ENCODE measurements at regions not wholly inside any gene's neighbourhood (a gene's known extent, or its start where the extent isn't known, plus 50 kb on each side); places are given as distances from the start of the nearest gene placed in this dataset.
A peak's percentile ranks its signal among the peaks of the same experiment; 100 is the strongest.

GRCh38 chr7:47045207-47046051, 536.5 kb downstream of the TNS3 start:
- peak; percentile 57 to 65 for DNase-seq (ENCODE audit: low read depth in 2 of 2)
- TF ChIP-seq CTCF (IDR thresholded peaks at IDR 0.05; ENCODE audit: low read depth, low read length): no peak
- no peak overlapping the region for H3K4me3 ChIP-seq (replicated peaks in 1 of 2; ENCODE audit: low read depth in 2 of 2, low read length in 2 of 2)

GRCh38 chr7:47044625-47045024, 537.3 kb downstream of the TNS3 start:
- TF ChIP-seq CTCF (IDR thresholded peaks at IDR 0.05; ENCODE audit: low read depth, low read length): no peak
- no peak overlapping the region for H3K4me3 ChIP-seq (replicated peaks in 1 of 2; ENCODE audit: low read depth in 2 of 2, low read length in 2 of 2)
- DNase-seq (ENCODE audit: low read depth in 2 of 2): no peak

DNA sequence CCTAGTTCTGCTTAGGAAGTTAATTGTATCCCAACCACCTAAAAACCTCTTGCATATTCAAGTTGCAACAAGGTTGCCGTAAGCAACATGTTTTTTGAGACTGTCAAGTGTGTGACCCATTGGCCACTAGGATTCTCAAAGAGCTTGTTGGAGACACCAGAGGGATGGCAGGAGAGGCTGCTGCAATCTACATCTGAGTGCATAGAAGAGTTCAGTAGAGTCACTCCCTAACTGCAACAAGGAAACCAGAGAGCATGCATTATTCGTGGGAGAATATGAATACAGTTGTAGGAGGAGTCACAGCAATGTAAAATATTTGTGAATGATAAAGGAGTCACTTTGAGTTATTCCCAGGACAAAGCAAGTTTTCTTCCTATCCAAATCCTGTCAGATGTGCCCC, 538.6 kb downstream of the TNS3 start:
- H3K4me3 ChIP-seq (replicated peaks in 1 of 2; ENCODE audit: low read depth in 2 of 2, low read length in 2 of 2): no peak overlapping the region
- DNase-seq (ENCODE audit: low read depth in 2 of 2): no peak
- no peak for TF ChIP-seq CTCF (IDR thresholded peaks at IDR 0.05; ENCODE audit: low read depth, low read length)

DNA sequence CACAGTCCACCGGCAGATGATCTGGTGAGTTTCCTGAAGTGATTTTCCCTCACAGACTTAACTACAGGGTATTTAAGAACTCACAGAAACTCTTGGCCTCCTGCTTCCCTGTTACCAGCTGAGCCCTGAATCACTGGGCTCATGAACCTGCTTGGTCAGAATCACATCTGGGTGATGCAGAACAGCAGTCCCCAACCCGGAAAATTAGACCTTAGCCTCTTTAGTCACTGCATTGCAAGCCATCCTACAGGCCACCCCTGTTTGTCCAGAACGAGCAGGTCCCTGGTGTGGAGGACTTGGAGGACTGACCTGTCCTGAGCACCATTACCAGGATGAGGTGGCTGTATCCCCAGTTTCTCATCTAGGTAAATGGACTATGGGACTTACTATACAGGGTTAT, 539.2 kb downstream of the TNS3 start:
- H3K4me3 ChIP-seq (replicated peaks in 1 of 2; ENCODE audit: low read depth in 2 of 2, low read length in 2 of 2): no peak overlapping the region
- no peak for DNase-seq (ENCODE audit: low read depth in 2 of 2)
- no peak for TF ChIP-seq CTCF (IDR thresholded peaks at IDR 0.05; ENCODE audit: low read depth, low read length)

DNA sequence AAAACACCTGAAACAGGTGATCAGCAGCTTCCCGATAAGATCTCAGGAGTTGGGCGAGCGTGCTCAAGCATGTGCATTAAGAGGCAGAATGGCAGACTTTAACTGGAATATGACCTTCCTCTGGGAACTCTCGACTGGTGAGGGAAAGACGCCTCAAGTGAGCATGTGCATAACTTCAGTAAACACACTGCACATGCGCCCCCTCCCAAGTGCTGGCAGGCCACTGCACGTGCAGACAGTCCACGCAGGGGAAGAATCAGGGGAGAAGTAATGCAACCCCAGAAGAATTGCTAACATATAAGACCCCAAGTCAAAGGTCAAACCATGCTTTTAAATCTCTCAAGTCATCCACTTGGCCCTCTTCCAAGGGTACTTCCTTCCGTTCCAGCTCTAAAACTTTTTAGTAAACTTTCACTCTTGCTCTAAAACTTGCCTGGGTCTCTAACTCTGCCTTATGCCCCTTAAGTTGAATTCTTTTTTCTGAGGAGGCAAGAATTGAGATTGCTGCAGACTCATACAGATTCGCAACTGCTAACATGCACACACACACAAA, 541.0 kb downstream of the TNS3 start:
- no peak overlapping the region for H3K4me3 ChIP-seq (replicated peaks in 1 of 2; ENCODE audit: low read depth in 2 of 2, low read length in 2 of 2)
- peak; percentile 17 to 25 for DNase-seq (ENCODE audit: low read depth in 2 of 2)
- no peak for TF ChIP-seq CTCF (IDR thresholded peaks at IDR 0.05; ENCODE audit: low read depth, low read length)

DNA sequence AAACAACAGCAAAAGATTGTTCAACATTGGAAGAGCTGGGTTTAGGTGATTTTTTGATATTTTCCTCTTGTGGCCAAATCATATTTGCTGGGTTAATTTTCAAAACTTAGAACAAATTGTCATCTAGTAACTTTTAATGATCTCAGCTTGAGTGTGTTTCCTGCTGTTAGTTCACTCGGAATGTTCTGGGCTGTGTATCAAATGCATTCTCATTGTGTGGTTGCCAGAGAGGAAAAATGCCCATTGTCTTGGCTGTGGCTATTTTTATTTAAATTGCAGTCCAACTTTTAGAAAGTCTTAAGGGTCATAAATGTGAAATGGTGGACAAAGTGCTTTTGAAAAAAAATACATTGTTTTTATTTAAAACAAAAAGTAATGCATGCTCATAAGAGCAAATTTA, 542.0 kb downstream of the TNS3 start:
- TF ChIP-seq CTCF (IDR thresholded peaks at IDR 0.05; ENCODE audit: low read depth, low read length): no peak
- DNase-seq (ENCODE audit: low read depth in 2 of 2): peak; percentile 83 to 84
- no peak overlapping the region for H3K4me3 ChIP-seq (replicated peaks in 1 of 2; ENCODE audit: low read depth in 2 of 2, low read length in 2 of 2)
